Neutrophil (primary cell): ENCODE measurements at regions not wholly inside any gene's neighbourhood (a gene's known extent, or its start where the extent isn't known, plus 50 kb on each side); places are given as distances from the start of the nearest gene placed in this dataset.

ENCODE experiments used
- H3K27ac ChIP-seq: fragments of 200-600 bp; sonication (generic); 2 replicates; pipeline ENCODE4 v1.5.1; 2016; ENCODE audit warnings: mild to moderate bottlenecking, moderate library complexity
- H3K27me3 ChIP-seq: fragments of 200-600 bp; sonication (generic); 2 replicates; pipeline ENCODE4 v1.6.0; 2016; ENCODE audit warnings: mild to moderate bottlenecking
- H3K36me3 ChIP-seq: fragments of 200-600 bp; sonication (generic); 2 replicates; pipeline ENCODE4 v1.5.1; 2017
- H3K4me1 ChIP-seq, 2 experiments: fragments of 200-600 bp in 1 of 2; sonication (generic) in 1 of 2; 1 replicate in 1 of 2; 2 replicates in 1 of 2; pipeline versions ENCODE4 v1.5.1 to v1.6.1; 2013 to 2016; ENCODE audit warnings: low read depth in 1 of 2, low read length in 1 of 2, mild to moderate bottlenecking in 1 of 2, moderate library complexity in 1 of 2; ENCODE audit not compliant: control insufficient read depth in 1 of 2, insufficient read depth in 1 of 2
- H3K4me3 ChIP-seq, 2 experiments: fragments of 200-600 bp in 1 of 2; sonication (generic) in 1 of 2; 1 replicate in 1 of 2; 2 replicates in 1 of 2; pipeline ENCODE4 v1.5.1; 2013 to 2016; ENCODE audit warnings: low read depth in 1 of 2, low read length in 1 of 2, mild to moderate bottlenecking in 1 of 2, moderate library complexity in 1 of 2
- H3K9me3 ChIP-seq: fragments of 200-600 bp; sonication (generic); 2 replicates; pipeline ENCODE4 v1.5.1; 2016
- CTCF ChIP-seq: fragments of 200-600 bp; sonication (generic); IDR thresholded peaks from 2 replicates; pipeline ENCODE4 v1.5.1; 2016; ENCODE audit warnings: antibody characterized with exemption

DNA sequence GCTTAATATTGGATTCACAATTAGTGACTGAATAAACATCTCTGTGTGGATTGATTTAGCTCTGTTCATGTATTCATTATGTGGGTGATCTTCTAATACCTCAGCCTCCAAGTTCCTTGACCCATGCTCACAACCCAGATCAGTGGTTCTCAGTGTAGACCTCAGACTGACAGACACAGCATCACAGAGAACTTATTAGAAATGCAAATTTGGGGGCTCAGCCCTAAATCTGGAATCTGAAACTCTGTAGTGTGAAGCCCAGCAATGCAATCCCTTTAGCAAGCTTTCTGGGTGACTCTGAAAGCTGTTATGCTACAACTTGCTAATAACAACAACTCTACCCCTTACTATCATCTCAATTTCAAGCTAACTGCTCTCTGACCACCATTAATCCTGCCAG, 273.1 kb upstream of the FANCL start:
- Histone ChIP-seq H3K27me3 (no peaks in the 10 kb centered on the region), H3K9me3 (no peaks in the 10 kb centered on the region), H3K4me3 (no peak overlapping the region), H3K36me3 (no peaks in the 10 kb centered on the region), H3K4me1 (no peaks in the 10 kb centered on the region), H3K27ac (no peak overlapping the region)
- no peak for TF ChIP-seq CTCF

- Histone ChIP-seq H3K27ac (no peak overlapping the region), H3K4me3 (no peak overlapping the region), H3K4me1 (no peaks in the 10 kb centered on the region), H3K27me3 (no peaks in the 10 kb centered on the region), H3K36me3 (no peaks in the 10 kb centered on the region), H3K9me3 (no peaks in the 10 kb centered on the region)
- TF ChIP-seq CTCF, result no peak
Measured at GRCh38 chr2:58512878-58513277, 271.8 kb upstream of the FANCL start.

DNA sequence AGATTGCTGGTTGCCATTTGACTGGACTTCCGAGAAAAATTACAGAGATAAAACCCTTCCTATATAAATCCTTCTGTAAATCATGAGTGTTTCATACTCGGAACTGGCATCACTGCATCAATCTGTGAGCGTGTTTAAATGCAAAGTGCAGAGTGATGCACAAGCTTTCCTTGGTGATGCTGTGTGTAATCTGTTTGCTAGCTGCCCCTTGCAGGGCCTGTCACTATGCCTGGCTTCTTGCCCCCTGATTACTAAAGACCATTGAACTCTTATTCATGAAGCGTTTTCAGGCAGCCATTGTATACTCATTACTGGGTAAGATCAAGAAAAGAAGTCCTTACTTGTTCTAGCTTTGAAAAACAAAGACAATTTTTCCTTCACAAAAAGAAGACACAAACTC, 266.9 kb upstream of the FANCL start:
- Histone ChIP-seq H3K4me1 (no peaks in the 10 kb centered on the region), H3K27ac (no peak overlapping the region), H3K27me3 (no peaks in the 10 kb centered on the region), H3K4me3 (no peak overlapping the region), H3K36me3 (no peaks in the 10 kb centered on the region), H3K9me3 (no peaks in the 10 kb centered on the region)
- TF ChIP-seq CTCF, result no peak

- no peaks in the 10 kb centered on the region for H3K9me3 ChIP-seq
- H3K4me3 ChIP-seq, result no peak overlapping the region
- H3K27me3 ChIP-seq, result no peaks in the 10 kb centered on the region
- H3K27ac ChIP-seq, result no peak overlapping the region
- H3K4me1 ChIP-seq, result no peaks in the 10 kb centered on the region
- no peak for TF ChIP-seq CTCF
- no peaks in the 10 kb centered on the region for H3K36me3 ChIP-seq
Measured at GRCh38 chr2:58503918-58504317, 262.8 kb upstream of the FANCL start.

GRCh38 chr2:58502931-58503330, 261.8 kb upstream of the FANCL start:
- Histone ChIP-seq H3K27me3 (no peaks in the 10 kb centered on the region), H3K4me3 (no peak overlapping the region), H3K36me3 (no peaks in the 10 kb centered on the region), H3K27ac (no peak overlapping the region), H3K4me1 (no peaks in the 10 kb centered on the region), H3K9me3 (no peaks in the 10 kb centered on the region)
- no peak for TF ChIP-seq CTCF
